ENCODE measurements at regions not wholly inside any gene's neighbourhood (a gene's known extent, or its start where the extent isn't known, plus 50 kb on each side); places are given as distances from the start of the nearest gene placed in this dataset.
"Not testable (repeated sequence)": the region's sequence is repeated elsewhere in the genome, so short reads cannot be mapped to it uniquely, and the experiment has no call there.

GRCh38 chr4:158033416-158034120, 139.3 kb downstream of the GASK1B start:
- no peak overlapping the region for H4K91ac ChIP-seq (ENCODE audit: low read depth, low read length)
- peak in 1 of 2 donors; percentile 20 for DNase-seq

GRCh38 chr4:158032733-158033415, 140.0 kb downstream of the GASK1B start:
- no peak overlapping the region for H3K9ac ChIP-seq (ENCODE audit: low read length)
- H3K4me3 ChIP-seq (ENCODE audit: low read depth, low read length) = no peak overlapping the region
- no peaks in the 10 kb centered on the region for H3K79me2 ChIP-seq (ENCODE audit: control insufficient read depth, insufficient read depth, low read length, poor library complexity)
- no peak overlapping the region for H2AFZ ChIP-seq (ENCODE audit: insufficient read depth, low read length, poor library complexity)
- H3K4me1 ChIP-seq (ENCODE audit: control insufficient read depth in 1 of 2, insufficient read depth in 2 of 2, low read length in 2 of 2) = peaks cover 2 to 3% of the 10 kb centered on the region in 2 experiments
- H3K14ac ChIP-seq (ENCODE audit: low read length) = no peak overlapping the region
- H3K4ac ChIP-seq (ENCODE audit: low read depth, low read length) = no peak overlapping the region
- no peak overlapping the region for H2AK5ac ChIP-seq (ENCODE audit: low read length)
- H3K9me3 ChIP-seq (ENCODE audit: insufficient read depth, low read depth, low read length) = peaks cover under 1% of the 10 kb centered on the region
- no peak overlapping the region for H2BK120ac ChIP-seq (ENCODE audit: insufficient read depth, low read length, poor library complexity)
- no peaks in the 10 kb centered on the region for H3K79me1 ChIP-seq (ENCODE audit: low read length)
- H3K27ac ChIP-seq (ENCODE audit: low read depth, low read length) = peak overlapping the region; percentile 10
- no peak for DNase-seq
- no peak overlapping the region for H2BK5ac ChIP-seq (ENCODE audit: low read depth, low read length, poor library complexity)
- no peak overlapping the region for H3K4me2 ChIP-seq (ENCODE audit: low read length)
- no peak overlapping the region for H3K18ac ChIP-seq (ENCODE audit: low read length)
- H3K36me3 ChIP-seq (ENCODE audit: control insufficient read depth in 1 of 2, insufficient read depth in 2 of 2, low read length in 2 of 2) = no peaks in the 10 kb centered on the region
- H4K91ac ChIP-seq (ENCODE audit: low read depth, low read length) = no peak overlapping the region
- WGBS (ENCODE audit: extremely low coverage, insufficient coverage, insufficient read length) = 100% methylated on average over 1 of the region's 4 CpGs
- H3K27me3 ChIP-seq (ENCODE audit: insufficient read depth, low read length) = no peaks in the 10 kb centered on the region
- no peak overlapping the region for H3K23ac ChIP-seq (ENCODE audit: low read length)
- no peak overlapping the region for H4K12ac ChIP-seq (ENCODE audit: low read depth, low read length)
- H2BK12ac ChIP-seq (ENCODE audit: low read length) = no peak overlapping the region
- H4K8ac ChIP-seq (ENCODE audit: low read depth, low read length) = no peak overlapping the region

More at GRCh38 chr4:158033416-158034120, 139.3 kb downstream of the GASK1B start:
- Histone ChIP-seq H3K23ac (ENCODE audit: low read length) (no peak overlapping the region), H3K4me1 (ENCODE audit: control insufficient read depth in 1 of 2, insufficient read depth in 2 of 2, low read length in 2 of 2) (peaks cover 2 to 3% of the 10 kb centered on the region in 2 experiments), H3K4me2 (ENCODE audit: low read length) (no peak overlapping the region), H3K9me3 (ENCODE audit: insufficient read depth, low read depth, low read length) (no peaks in the 10 kb centered on the region), H3K79me2 (ENCODE audit: control insufficient read depth, insufficient read depth, low read length, poor library complexity) (no peaks in the 10 kb centered on the region), H3K9ac (ENCODE audit: low read length) (no peak overlapping the region), H2AK5ac (ENCODE audit: low read length) (no peak overlapping the region), H2BK5ac (ENCODE audit: low read depth, low read length, poor library complexity) (no peak overlapping the region), H3K4ac (ENCODE audit: low read depth, low read length) (no peak overlapping the region), H4K12ac (ENCODE audit: low read depth, low read length) (no peak overlapping the region), H4K8ac (ENCODE audit: low read depth, low read length) (no peak overlapping the region), H2BK12ac (ENCODE audit: low read length) (no peak overlapping the region), H2BK120ac (ENCODE audit: insufficient read depth, low read length, poor library complexity) (no peak overlapping the region), H3K4me3 (ENCODE audit: low read depth, low read length) (no peak overlapping the region), H3K27ac (ENCODE audit: low read depth, low read length) (peak overlapping the region; percentile 60), H3K79me1 (ENCODE audit: low read length) (no peaks in the 10 kb centered on the region), H3K18ac (ENCODE audit: low read length) (no peak overlapping the region), H3K36me3 (ENCODE audit: control insufficient read depth in 1 of 2, insufficient read depth in 2 of 2, low read length in 2 of 2) (no peaks in the 10 kb centered on the region), H2AFZ (ENCODE audit: insufficient read depth, low read length, poor library complexity) (no peak overlapping the region), H3K27me3 (ENCODE audit: insufficient read depth, low read length) (no peaks in the 10 kb centered on the region), H3K14ac (ENCODE audit: low read length) (no peak overlapping the region)
- WGBS (ENCODE audit: extremely low coverage, insufficient coverage, insufficient read length) = no CpG with 5 or more reads among the region's 5 CpGs

GRCh38 chr4:158028381-158028780, 144.4 kb downstream of the GASK1B start:
- not testable (repeated sequence) for H3K27ac ChIP-seq (ENCODE audit: low read depth, low read length); H3K14ac ChIP-seq (ENCODE audit: low read length); H3K79me1 ChIP-seq (ENCODE audit: low read length); H2AFZ ChIP-seq (ENCODE audit: insufficient read depth, low read length, poor library complexity); H4K12ac ChIP-seq (ENCODE audit: low read depth, low read length); H3K36me3 ChIP-seq (ENCODE audit: control insufficient read depth in 1 of 2, insufficient read depth in 2 of 2, low read length in 2 of 2); H2BK12ac ChIP-seq (ENCODE audit: low read length); H3K9ac ChIP-seq (ENCODE audit: low read length); H3K9me3 ChIP-seq (ENCODE audit: insufficient read depth, low read depth, low read length); H3K4me1 ChIP-seq (ENCODE audit: control insufficient read depth in 1 of 2, insufficient read depth in 2 of 2, low read length in 2 of 2); H3K4me3 ChIP-seq (ENCODE audit: low read depth, low read length); H2BK5ac ChIP-seq (ENCODE audit: low read depth, low read length, poor library complexity); H3K79me2 ChIP-seq (ENCODE audit: control insufficient read depth, insufficient read depth, low read length, poor library complexity); H2BK120ac ChIP-seq (ENCODE audit: insufficient read depth, low read length, poor library complexity); H4K8ac ChIP-seq (ENCODE audit: low read depth, low read length); H3K4ac ChIP-seq (ENCODE audit: low read depth, low read length); H3K27me3 ChIP-seq (ENCODE audit: insufficient read depth, low read length); H3K23ac ChIP-seq (ENCODE audit: low read length); H3K18ac ChIP-seq (ENCODE audit: low read length); H3K4me2 ChIP-seq (ENCODE audit: low read length); H4K91ac ChIP-seq (ENCODE audit: low read depth, low read length); DNase-seq; H2AK5ac ChIP-seq (ENCODE audit: low read length)

GRCh38 chr4:158025131-158025530, 147.7 kb downstream of the GASK1B start:
- no peak overlapping the region for H3K4me3 ChIP-seq (ENCODE audit: low read depth, low read length)
- no CpG with 5 or more reads among the region's 1 CpG for WGBS (ENCODE audit: extremely low coverage, insufficient coverage, insufficient read length)

More at GRCh38 chr4:158025131-158025530, 147.7 kb downstream of the GASK1B start:
- Histone ChIP-seq H3K18ac (ENCODE audit: low read length) (no peak overlapping the region), H3K27me3 (ENCODE audit: insufficient read depth, low read length) (no peaks in the 10 kb centered on the region), H4K91ac (ENCODE audit: low read depth, low read length) (no peak overlapping the region), H2BK12ac (ENCODE audit: low read length) (no peak overlapping the region), H2BK5ac (ENCODE audit: low read depth, low read length, poor library complexity) (no peak overlapping the region), H3K36me3 (ENCODE audit: control insufficient read depth in 1 of 2, insufficient read depth in 2 of 2, low read length in 2 of 2) (no peaks in the 10 kb centered on the region), H3K4me2 (ENCODE audit: low read length) (no peak overlapping the region), H2AFZ (ENCODE audit: insufficient read depth, low read length, poor library complexity) (no peak overlapping the region), H2AK5ac (ENCODE audit: low read length) (no peak overlapping the region), H2BK120ac (ENCODE audit: insufficient read depth, low read length, poor library complexity) (no peak overlapping the region), H3K4me1 (ENCODE audit: control insufficient read depth in 1 of 2, insufficient read depth in 2 of 2, low read length in 2 of 2) (no peaks in the 10 kb centered on the region), H3K14ac (ENCODE audit: low read length) (no peak overlapping the region), H4K12ac (ENCODE audit: low read depth, low read length) (no peak overlapping the region), H3K4ac (ENCODE audit: low read depth, low read length) (no peak overlapping the region), H3K23ac (ENCODE audit: low read length) (no peak overlapping the region), H3K9me3 (ENCODE audit: insufficient read depth, low read depth, low read length) (peaks cover 7% of the 10 kb centered on the region), H3K9ac (ENCODE audit: low read length) (no peak overlapping the region), H3K79me1 (ENCODE audit: low read length) (peaks cover 14% of the 10 kb centered on the region), H4K8ac (ENCODE audit: low read depth, low read length) (no peak overlapping the region), H3K27ac (ENCODE audit: low read depth, low read length) (no peak overlapping the region), H3K79me2 (ENCODE audit: control insufficient read depth, insufficient read depth, low read length, poor library complexity) (no peaks in the 10 kb centered on the region)
- DNase-seq = no peak

Measured in trophoblast cell (in vitro differentiated cells and primary cell).